NCI-H2171 treated with DMSO at 0.1 percent for 48 hours (cell line): ENCODE measurements at regions not wholly inside any gene's neighbourhood (a gene's known extent, or its start where the extent isn't known, plus 50 kb on each side); places are given as distances from the start of the nearest gene placed in this dataset.

Source experiments
- DNase-seq: peaks from one replicate; lab custom pipeline; 2025; lab: John Stamatoyannopoulos, UW

GRCh38 chr21:37967036-37967435, 50.8 kb upstream of the KCNJ6 start:
- no peak for DNase-seq

GRCh38 chr21:37968744-37969143, 52.5 kb upstream of the KCNJ6 start:
- DNase-seq = no peak

- DNase-seq = no peak
Measured at GRCh38 chr21:37970548-37970947, 54.3 kb upstream of the KCNJ6 start.

- DNase-seq = no peak
Measured at GRCh38 chr21:37971390-37971950, 55.2 kb upstream of the KCNJ6 start.

- no peak for DNase-seq
Measured at GRCh38 chr21:37974081-37974480, 57.8 kb upstream of the KCNJ6 start.

GRCh38 chr21:37982496-37983318, 66.5 kb upstream of the KCNJ6 start:
- no peak for DNase-seq

GRCh38 chr21:37983336-37984095, 67.3 kb upstream of the KCNJ6 start:
- no peak for DNase-seq

- DNase-seq = no peak
Measured at GRCh38 chr21:37984416-37984815, 68.2 kb upstream of the KCNJ6 start.

GRCh38 chr21:37986000-37986399, 69.7 kb upstream of the KCNJ6 start:
- peak; percentile 29 for DNase-seq

- DNase-seq = peak; percentile 95
Measured at GRCh38 chr21:37986751-37987399, 70.6 kb upstream of the KCNJ6 start.

GRCh38 chr21:37987668-37988067, 71.4 kb upstream of the KCNJ6 start:
- peak; percentile 48 for DNase-seq

- DNase-seq = no peak
Measured at GRCh38 chr21:37993071-37993470, 76.8 kb upstream of the KCNJ6 start.

GRCh38 chr21:37994211-37994610, 78.0 kb upstream of the KCNJ6 start:
- no peak for DNase-seq

GRCh38 chr21:38012672-38013071, 96.4 kb upstream of the KCNJ6 start:
- no peak for DNase-seq

GRCh38 chr21:38013741-38014140, 97.5 kb upstream of the KCNJ6 start:
- DNase-seq = no peak

GRCh38 chr21:38014298-38014697, 98.0 kb upstream of the KCNJ6 start:
- no peak for DNase-seq

GRCh38 chr21:38027901-38028498, 111.7 kb upstream of the KCNJ6 start:
- no peak for DNase-seq

GRCh38 chr21:38032082-38032801, 116.0 kb upstream of the KCNJ6 start:
- DNase-seq = no peak

- no peak for DNase-seq
Measured at GRCh38 chr21:38036016-38036415, 119.8 kb upstream of the KCNJ6 start.

- no peak for DNase-seq
Measured at GRCh38 chr21:38037416-38037815, 121.2 kb upstream of the KCNJ6 start.

GRCh38 chr21:38039369-38039768, 123.1 kb upstream of the KCNJ6 start:
- DNase-seq = no peak
